ENCODE measurements at regions not wholly inside any gene's neighbourhood (a gene's known extent, or its start where the extent isn't known, plus 50 kb on each side); places are given as distances from the start of the nearest gene placed in this dataset.

DNA sequence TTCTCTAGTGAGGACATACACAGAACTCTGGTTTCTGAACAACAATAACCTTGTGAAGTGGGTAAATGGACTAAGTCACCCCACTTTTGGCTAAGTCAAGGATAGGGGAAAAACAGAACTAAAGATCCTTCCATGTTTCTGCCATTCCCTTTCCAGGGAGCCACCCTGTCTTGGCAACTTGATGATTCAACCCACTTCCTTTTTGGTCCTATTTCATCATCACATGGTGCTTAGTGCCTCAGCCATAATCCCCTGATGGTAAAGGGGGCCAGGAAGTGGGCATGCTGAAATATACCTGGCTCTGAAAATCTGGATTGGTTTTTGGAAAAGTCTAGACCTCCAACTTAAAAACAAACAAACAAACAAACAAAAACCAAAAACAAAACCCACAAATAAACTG is 206.4 kb upstream of the FOXD3 start:
- peak; percentile 50 for DNase-seq (ENCODE audit: low read depth)

DNA sequence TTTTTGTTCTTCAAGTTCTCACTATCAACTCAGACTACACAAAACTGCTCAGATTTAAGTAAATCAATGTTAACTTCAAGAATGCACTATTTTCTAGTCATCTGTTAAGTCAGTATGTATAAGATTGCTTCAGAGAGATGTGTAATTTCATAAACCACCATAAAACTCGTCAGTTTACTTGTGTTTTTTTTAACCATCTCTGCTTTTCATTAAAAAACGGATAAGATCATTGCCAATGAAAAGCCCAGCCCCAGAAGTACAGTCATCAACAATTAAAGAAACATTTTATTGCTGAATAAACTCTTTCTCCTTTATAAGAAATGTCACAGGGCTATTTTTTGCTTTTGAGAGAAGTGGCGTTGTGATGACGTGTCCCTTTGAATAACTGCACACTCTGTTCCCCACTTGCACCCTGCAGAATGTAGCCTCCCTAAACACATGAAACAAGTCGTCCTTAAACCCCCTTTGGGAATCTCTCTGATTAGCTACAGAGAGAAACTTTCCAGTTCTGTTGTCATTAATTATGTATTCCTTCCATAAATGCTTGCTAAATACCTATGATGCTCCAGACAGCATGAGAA is 202.7 kb upstream of the FOXD3 start:
- DNase-seq (ENCODE audit: low read depth) = no peak

DNA sequence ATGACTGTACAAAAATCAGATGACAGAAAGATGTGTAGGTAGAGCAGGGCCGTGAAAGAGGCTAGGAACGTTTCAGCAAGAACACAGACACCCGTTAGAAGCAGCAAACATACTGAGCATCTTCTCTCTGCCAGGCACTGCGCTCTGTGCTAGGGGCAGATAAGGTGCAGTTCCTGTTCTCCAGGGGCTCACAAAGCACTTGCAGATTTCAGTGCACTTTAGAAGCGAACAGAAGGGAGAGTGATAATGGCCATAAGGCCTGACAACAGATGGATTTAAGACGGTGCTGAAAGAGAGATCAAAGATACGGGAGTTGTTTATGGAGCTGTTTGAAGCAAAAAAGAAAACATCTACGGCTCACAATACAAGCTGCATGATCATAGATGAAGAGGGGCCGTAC is 200.3 kb upstream of the FOXD3 start:
- DNase-seq (ENCODE audit: low read depth) = no peak

DNA sequence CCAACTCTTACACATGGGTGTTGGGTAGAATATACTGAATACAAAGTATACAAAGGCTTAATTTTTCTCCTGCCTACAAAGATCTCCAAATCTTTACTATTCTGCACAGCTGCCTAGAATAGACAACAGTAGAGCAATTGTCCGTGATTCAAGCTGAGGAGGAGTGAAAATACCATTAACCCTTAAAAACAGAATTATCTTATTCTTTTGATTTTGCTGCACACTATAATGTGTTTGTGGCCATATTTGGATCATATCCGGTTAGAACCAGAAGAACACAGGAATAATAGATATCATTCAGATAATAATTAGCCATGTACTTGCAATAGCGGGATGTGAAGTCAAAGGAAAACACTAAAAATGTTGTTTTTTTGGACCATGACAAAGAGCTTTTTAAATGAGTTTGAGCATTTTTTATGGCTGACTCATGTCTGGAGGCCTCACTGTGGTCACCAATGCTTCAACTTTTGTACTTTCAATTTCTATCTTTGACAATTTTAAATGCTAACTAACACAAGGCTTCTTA is 197.6 kb upstream of the FOXD3 start:
- DNase-seq (ENCODE audit: low read depth) = peak; percentile 99

DNA sequence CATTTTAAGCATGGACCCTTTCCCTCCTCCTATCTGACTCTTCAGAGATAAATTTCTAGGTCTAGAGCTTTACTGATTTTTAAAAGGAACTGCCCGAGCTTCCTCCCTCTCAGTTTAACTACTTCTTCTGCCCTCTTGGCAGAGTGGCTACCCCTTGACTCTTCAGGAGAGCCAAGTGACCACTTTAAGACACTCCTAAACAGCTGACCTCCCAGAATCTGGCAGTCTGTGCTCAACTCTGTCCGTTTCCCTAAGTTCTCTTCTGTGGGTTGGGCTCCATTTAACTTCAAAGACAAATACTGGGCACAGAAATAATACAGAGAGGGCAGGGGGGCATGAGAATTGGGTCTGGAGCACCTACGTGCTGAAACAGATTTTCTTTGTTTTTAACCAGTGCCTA is 196.3 kb upstream of the FOXD3 start:
- DNase-seq (ENCODE audit: low read depth) = no peak

DNA sequence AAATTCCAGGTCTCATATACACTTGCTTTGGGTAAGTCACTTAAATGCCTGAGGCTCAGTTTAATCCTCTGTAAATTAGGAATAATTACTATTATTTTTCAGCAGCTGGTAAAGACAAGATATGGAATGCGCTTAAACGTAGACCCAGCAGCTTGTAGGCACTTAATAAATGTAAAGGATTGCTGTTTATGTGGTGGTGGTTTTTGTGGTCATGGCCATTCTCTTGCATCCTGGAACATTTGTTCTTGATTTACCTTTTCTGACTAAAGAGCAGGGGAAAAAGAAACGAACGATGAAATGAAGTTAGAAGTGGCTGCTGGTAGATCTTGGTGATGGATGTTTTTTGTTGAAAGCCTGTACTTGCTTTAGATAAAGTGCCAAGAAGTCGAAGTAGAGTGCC is 195.0 kb upstream of the FOXD3 start:
- no peak for DNase-seq (ENCODE audit: low read depth)

DNA sequence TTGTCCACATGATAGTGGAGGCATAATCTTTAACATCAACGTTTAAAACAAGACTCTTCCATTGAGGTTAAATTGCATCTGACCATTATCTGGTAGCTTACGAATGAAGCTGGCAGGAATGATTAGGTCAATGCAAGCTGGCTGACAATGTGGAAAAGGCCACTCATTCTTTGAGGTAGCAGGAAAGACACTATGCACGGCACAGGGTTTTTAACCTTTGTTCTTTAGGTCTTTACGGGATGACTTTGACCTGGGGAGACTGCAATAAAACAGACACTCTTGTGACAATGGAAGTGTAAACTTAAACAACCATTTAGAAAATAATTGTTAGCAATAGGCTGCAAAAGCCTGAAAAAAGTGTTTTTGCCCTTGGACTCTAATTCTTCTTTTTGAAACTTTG is 193.8 kb upstream of the FOXD3 start:
- no peak for DNase-seq (ENCODE audit: low read depth)

DNA sequence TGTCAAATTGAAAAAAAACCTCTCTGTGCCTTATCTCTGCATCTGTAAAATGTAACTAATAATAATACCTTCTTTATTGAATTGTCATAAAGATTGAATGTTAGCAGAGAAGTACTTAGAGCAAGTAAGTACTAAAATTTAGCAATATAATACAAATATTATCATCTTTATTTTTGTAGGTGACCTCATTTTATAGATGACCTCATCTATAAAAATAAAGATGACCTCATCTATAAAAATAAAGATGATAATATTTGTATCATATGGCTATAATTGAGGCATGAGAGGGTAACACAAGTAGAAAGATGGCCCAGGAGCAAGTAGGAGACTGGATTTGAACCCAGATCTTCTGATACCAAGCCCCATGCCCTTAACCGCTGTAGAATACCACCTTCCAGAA is 193.2 kb upstream of the FOXD3 start:
- DNase-seq (ENCODE audit: low read depth) = no peak

DNA sequence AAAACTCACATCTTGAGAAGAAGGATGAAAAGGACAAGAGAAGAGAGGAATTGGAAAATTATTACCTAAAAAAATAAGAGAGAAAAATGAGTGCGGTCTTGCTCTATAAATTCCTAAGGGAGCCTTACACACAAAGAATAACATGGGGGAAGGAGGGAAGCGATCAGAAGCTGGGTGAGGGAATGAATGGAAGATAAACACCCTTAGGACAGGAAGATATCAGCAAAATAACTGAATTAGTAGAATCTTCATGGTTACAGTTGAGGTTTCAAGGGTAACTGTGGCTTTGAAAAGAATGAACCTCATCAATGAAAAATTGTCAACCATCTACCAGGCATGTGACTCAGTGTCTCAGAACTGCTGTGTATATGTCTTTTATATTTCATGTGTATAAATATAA is 192.5 kb upstream of the FOXD3 start:
- DNase-seq (ENCODE audit: low read depth) = no peak

DNA sequence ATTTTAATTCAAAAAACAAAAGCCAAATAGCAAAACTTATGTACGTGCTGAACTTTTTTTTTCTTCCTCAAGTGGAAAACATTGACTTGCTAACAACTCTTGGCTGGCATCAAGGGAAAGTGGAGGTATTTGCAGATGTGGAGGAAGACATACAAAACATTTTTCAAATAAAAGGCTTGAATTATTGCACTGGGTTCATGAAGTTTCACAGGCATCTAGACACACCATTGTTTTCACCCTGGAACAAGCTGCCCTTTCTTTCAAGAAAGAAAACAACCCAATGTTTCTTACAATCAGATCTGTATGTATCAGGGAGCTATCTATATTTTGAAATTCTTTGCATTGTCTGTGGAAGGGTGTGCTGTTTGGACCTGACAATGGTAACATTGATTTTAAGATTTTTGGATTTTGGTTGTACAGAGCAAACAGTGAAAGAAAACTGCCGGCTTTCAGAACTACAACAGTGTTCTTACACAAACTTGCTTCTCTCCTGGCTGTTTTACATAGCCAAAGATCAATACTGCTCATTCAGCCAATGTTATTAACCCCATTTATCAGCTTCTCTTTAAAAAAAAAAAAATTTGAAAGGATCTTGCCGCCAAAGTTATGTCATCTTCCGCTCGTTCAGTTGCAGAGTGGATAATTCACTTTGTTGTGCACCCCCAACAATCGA is 187.7 kb upstream of the FOXD3 start:
- DNase-seq (ENCODE audit: low read depth) = no peak

DNA sequence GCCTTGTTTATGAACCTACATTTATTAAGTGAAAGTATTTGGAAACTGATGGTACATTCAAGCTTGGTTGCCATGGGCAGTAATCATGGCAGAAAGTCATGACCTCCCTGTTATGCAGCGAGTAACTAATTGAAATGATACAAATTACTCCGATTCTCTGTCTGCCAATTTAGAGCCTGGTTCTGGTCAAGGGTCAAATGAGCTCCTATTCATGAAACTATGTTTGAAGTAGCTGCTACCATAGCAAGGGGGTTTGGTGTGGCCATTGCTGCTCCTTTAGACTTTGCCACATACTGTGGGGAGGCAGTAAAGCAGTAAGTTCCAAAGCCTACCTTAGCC is 187.2 kb upstream of the FOXD3 start:
- peak; percentile 70 for DNase-seq (ENCODE audit: low read depth)

DNA sequence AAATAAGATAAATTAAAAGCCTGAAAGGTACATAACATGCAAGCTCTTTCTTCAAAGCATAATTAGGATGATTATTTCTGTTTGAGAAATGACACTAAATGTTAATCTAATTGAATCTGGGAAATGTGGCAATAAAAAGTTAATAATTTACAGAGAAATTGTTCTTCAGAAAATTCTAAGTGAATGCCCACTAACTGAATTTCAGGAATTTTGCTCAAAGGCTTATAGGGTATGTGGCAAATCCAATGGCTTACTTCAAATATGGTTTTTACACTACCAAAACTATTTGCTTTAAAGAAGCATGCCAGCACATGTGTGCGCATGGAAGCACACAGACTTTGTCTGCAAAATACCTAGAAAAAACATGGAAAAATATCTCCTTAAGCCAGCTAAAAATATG is 186.6 kb upstream of the FOXD3 start:
- peak; percentile 91 for DNase-seq (ENCODE audit: low read depth)

DNA sequence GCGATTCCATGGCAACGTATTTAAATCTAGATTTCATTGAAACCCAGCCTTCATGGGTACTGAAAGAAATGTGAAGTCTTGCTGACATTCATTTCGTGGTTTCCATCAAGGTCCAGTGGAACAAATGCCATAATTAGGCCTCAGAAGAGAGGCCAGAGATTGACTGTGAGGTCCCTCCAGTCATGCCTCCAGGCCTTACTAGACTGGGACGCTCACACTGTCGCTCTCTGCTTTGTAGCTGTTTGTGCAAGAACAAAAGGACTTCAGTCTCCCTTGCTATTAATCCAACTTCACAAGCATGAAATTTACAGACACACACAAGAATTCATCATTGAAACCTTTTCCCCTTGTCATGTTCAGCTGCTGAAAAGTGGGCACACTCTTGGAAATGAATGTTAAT is 180.4 kb upstream of the FOXD3 start:
- DNase-seq (ENCODE audit: low read depth) = no peak

DNA sequence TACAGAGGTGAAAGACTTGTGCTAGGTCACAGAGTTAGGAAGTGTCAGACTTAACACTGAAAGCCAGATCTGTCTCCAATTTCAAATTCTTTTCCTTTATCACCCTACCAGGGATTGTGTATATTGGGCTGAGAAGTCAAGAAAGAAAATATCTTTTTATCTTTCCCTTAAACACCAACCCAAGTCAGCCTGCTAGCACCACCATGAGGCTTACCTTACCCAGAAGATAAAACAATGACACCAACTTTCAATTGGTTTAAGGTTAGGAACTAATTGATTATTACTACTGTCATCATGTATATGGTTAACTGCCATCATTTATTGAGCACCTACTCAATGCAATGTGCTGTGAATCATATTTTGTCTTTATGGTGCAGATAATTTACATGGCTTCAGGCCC is 178.9 kb upstream of the FOXD3 start:
- peak; percentile 22 for DNase-seq (ENCODE audit: low read depth)

DNA sequence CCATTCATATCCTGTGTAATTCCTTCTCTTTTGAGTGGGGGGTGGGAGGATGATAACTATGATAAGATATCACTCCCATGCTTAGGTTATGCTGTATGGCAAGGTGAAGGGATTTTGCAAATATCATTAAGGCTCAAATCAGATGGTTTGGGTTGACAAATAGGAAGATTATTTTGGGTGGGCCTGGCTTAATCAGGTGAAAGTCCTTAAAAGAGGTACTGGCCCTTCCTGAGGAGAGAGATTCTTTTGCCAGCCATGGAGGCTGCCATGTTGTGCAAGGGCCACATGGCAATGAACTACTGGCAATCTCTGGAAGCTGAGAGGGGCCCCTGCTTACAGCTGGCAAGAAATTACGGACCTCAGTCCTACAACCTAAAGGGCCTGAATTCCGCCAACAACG is 174.6 kb upstream of the FOXD3 start:
- no peak for DNase-seq (ENCODE audit: low read depth)

DNA sequence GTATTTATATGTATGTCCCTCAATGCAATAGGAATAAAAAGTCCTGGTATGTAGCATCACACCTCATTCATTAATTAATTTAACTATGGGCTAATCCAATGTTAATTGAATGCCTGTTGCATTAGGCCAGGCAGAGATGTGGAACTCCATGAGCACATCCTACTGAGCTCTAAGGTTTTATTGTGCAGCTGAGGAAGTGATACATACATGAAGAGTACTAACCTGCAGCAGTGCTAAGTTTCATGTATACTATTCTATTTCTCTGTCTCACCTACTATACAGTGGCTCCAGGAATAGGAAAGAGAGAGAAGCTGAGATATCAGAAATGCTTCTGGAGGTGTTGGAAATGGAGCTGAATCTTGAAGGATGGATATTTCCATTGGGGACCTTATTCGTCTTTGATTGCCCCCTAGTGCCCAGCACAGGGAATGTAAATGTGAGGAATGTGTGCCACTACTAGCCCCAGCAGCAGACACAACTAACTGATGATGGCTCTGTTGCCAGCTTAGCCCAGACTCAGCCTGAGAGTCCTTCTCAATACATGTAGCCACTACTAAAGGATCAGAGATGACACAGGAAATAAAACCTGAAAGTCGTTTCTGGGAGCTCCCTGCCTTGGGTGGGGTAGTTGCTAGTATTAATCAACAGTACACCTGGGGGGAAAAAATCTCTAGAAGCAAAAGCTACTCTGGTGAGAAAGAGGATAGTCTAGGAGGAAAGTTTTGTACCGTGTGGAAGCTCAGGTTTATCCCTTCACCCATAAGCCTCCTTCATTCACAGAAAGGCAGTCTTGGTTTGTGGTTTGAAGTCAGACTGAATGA is 173.3 kb upstream of the FOXD3 start:
- DNase-seq (ENCODE audit: low read depth) = peak; percentile 59

DNA sequence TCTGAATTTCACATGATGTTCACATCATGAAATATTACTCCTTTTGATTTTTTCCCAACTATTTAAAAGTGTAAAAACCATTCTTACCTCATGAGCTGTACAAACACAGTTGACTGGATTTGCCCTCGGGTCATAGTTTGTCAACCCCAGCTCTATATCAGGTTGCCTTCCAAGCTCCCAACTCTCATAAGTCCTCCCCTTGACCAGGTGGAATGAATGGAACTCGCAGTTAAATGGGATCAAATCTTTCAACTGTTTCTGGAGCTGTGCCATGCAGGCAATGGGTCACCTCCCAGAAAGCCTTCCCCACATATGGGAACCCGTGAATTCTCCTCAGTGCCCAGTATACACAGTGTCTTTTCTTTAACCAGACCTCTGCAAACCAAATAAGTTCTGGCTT is 169.8 kb upstream of the FOXD3 start:
- DNase-seq (ENCODE audit: low read depth) = peak; percentile 73

DNA sequence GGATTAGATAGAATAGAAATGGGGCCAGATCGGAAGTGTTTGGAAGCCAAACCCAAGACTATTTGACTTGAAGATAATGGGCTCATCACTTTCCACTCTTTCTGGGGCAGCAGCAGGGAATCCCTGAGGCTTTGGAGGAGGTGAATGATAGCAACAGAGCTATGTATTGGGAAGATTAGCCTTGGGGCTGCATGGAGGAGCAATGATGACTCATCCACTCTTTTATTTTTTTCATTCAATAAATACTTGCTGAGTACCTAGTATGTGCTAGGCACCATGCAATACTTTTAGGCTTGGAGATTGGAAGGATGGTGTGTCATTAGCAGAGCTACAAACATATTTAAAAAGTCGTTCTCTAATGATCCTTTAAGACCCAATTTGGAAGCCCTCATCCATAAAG is 166.9 kb upstream of the FOXD3 start:
- DNase-seq (ENCODE audit: low read depth) = no peak

DNA sequence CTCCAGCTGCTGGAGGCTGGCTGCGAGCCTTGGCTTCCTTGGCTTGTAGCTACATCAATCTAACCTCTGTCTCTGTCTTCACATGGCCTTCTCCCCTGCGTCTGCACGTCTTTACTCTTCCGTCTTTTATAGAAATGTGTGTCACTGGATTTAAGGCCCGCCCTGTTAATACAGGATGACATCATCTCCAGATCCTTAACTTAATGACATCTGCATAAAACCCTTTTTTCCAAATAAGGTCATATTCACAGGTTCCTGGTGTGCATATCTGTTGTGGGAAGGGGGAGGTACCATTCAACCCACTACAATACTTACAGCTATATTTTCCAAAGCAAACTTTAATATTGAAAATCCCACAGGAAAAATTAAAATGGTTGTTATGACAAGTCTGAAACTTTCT is 165.3 kb upstream of the FOXD3 start:
- no peak for DNase-seq (ENCODE audit: low read depth)

DNA sequence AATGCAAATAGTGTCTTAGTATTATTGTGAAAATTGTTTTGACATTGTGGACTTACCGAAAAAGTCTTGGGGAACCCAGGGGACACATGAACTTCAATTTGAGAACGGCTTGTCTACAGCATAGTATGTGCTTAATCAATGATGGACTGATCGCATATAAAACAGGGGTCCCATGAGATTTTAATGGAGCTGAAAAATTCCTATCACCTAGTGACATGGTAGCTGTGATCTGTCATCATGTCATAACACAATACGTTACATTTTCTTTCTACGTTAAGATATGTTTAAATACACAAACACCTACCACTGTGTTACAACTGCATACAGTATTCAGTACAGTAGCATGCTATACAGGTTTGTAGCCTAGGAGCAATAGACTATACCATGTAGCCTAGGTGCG is 153.3 kb upstream of the FOXD3 start:
- DNase-seq (ENCODE audit: low read depth) = no peak

DNA sequence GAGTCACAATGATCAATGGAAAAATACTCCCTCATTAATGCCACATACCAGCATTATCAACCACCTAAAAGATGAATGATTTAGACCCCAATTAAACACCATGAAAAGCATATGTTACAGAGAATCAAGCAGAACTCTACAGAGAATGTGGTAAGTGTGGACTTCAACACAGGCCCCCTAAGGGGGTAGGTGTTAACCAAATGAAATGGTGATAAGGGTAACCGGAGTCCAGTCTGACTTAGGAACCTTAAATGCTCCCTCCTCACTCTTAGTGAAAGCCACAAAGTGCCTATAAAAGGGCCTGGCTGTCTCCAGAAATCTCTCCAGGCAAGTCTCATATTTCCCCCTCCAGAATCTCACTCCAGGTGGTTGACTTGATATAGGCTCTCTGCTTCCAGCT is 149.2 kb upstream of the FOXD3 start:
- no peak for DNase-seq (ENCODE audit: low read depth)

DNA sequence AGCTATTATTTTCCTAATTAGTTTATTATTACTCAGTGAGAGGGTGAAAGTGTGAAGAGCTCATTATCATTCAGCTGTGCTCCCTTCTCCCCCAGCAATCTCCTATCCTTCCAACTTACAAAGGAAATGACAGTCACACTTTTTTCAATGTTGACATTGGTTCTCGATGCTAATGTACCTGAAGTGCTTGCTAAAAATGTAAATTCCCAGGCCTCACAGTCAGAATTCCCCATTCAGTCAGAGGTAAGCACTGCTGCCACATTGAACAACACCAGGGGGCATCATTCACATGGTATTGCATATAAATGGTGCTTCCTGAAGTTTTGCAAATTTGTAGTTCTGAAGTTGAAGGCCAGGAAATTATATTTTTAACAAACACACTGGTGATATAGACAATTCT is 132.7 kb upstream of the FOXD3 start:
- no peak for DNase-seq (ENCODE audit: low read depth)

DNA sequence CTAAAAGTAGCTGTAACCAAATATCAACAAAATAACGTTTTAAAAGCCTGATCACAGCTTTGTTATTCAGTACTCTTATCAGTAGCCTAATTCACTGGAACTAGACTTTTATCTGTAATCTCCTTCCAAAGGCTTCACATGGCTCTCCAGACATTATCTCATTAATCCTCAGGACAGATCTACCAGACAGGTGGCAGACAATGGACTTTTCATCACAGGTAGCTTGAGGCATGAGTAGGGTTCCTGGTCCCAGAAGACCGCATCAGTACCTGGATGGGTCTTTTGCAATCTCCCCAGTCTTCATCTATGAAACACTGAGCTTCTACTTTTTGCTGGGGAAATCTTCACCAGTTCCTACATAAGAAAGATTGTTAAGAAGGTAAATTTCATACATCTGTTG is 132.2 kb upstream of the FOXD3 start:
- DNase-seq (ENCODE audit: low read depth) = no peak

Measured in renal cortical epithelial cell (primary cell).